ENCODE measurements at regions not wholly inside any gene's neighbourhood (a gene's known extent, or its start where the extent isn't known, plus 50 kb on each side); places are given as distances from the start of the nearest gene placed in this dataset.
"Not testable (repeated sequence)": the region's sequence is repeated elsewhere in the genome, so short reads cannot be mapped to it uniquely, and the experiment has no call there.

DNA sequence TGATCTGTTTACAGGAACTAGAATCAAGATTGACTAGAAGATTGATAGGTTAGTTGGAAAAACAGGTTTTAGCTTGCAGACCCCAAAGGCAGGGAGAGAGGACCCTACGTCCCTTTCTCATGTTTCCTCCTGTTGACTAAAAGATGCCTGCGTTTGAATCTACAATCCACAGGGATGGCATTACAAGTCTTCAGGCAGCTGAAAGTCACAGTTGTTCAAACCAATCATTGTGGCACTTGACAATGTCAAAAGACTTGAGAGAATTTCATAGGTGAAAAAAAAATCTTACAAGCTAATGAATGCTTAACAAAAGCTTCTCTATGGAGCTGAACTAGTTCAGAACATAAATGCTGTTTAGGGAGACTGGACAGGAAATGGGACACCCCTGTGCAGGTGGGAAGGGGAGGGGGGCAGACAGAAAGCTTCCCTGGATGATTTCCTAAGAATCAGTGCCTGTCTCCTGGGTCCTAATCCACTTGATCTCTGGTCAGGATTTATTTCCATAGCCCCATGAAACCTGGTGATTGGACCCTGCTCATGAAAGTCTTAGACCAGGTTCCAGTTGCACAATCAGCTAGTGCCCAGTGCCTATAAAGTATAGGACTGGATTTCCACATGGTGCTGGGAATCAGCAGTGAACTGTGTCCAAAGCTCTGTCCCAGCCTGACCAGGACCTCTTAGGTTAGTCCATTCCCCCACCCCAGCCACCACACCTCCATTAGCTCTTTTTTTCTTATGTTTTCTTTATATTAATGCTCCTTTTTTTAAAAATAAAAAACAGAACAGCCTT lies 91.6 kb upstream of the BCAR3 start:
- no peak for DNase-seq

DNA sequence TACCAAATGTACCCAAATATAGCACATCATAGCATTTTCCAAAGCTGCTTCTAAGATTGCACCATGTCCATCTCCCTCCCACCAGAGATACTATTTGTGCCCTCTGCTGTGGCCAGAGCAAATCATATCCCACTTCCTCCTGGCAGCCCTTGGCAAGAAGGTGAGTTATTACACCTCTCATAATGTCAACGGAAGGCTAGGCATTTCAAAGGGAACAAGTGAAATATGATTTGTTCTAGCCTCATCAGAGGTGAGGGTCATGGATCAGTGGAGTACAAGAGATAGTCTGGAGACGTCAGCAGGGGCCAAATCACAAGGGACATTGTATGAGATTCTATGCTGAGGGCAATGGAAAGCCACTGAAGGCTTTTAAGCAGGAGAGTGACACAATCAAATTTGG lies 90.2 kb upstream of the BCAR3 start:
- DNase-seq = no peak

DNA sequence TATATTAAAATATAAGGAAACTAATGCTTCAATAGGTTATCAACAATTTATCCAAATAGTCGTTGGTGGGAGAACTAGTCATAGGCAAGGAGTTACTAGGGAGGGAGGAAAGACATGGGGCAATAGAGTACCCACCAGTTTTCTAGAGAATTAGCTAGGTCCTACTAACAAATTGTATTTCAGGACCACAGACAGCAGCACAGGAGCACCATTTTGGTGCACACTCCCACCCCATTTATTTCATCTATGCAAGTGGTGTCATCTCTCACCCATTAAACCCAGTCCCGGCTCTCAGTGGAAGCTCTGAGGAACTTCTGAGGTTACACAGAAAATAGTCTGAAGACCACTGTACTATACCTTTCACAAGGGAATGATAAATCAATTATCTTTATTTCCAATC lies 89.0 kb upstream of the BCAR3 start:
- no peak for DNase-seq

- DNase-seq = no peak
Observed at GRCh38 chr1:93769777-93770176, 88.1 kb upstream of the BCAR3 start.

GRCh38 chr1:93768380-93768863 lies 86.8 kb upstream of the BCAR3 start:
- no peak for DNase-seq

DNA sequence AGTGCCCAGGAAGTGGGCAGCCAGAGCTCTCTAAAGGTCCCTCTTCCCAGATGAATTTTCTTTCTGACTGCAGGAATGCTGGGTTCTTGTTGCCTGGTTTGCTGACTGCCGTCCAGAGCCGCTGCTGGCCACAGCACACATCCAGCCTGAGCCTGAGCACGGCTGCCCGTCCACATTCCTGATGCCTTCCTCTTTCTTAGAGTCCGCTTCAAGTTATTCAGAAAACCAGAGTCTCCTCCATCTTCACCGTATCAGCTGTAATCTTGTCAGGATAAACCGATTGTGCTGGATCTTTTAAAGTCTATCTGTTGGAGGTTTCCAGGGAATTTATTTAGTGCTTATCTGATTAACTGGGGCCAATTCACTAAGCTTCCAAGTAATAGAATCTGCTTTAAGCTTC lies 84.8 kb upstream of the BCAR3 start:
- no peak for DNase-seq

GRCh38 chr1:93765099-93765498 lies 83.5 kb upstream of the BCAR3 start:
- no peak for DNase-seq

GRCh38 chr1:93764366-93764750 lies 82.7 kb upstream of the BCAR3 start:
- DNase-seq = no peak

DNA sequence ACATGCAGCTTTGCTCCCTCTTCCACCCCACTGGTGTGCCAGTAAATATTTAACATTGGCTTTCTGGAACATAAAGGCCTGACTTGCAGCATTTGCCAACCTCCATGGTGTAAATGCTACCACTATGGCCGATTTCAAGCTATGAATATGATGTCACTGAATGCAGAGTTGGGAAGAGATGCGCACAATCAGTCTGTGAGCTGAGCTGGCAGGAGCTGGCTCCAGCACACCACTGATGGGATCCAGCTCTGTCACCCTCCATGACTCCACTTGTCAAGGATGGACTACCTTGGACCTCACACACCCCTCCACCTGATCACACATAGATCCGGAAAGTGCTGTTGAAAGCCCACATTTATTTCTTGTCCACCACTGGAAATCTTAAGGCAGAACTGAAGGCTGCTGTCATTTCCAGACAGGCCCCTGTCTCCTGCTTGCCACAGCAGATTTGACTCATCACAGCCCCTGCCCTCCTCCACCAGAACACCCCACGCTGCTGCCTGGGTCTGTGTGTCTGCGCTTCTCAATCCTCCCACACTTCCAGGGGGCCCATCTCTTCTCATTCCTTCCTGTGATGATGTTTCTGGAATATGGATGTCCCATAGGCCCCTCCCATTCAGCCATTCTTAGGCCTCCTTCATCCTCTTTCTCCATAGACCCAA lies 82.2 kb upstream of the BCAR3 start:
- DNase-seq = no peak

DNA sequence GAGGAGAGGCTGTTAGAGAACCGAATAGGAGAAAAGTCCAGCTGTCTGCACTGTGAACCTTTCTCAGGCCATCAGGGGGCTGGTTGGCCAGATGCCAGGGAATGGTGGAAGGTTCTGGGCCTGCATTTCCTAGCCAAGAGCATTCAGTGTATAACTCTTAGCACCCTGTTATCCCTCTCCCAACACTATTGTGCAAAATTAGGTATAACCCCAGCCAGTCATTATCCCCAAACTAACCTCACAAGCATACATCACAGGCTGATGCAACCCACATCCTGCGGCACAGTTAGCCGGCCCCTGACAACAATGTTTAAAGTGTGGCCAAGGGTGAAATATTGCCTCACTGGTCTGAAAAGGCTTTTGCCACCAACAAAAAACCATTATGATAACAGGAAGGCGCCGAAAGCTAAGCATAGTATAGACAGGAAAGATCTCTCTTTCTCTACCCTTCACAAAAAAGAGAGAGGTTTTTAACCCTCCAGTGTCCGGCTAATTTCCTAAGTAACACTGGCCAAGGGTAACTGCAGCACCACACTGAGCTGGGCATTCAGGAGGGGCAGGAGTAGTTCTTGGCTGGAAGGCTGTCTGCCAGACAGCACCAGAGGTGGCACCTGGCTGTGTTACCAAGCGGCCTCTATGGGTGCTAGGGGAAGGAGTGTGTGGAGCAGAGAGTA lies 77.3 kb upstream of the BCAR3 start:
- no peak for DNase-seq

DNA sequence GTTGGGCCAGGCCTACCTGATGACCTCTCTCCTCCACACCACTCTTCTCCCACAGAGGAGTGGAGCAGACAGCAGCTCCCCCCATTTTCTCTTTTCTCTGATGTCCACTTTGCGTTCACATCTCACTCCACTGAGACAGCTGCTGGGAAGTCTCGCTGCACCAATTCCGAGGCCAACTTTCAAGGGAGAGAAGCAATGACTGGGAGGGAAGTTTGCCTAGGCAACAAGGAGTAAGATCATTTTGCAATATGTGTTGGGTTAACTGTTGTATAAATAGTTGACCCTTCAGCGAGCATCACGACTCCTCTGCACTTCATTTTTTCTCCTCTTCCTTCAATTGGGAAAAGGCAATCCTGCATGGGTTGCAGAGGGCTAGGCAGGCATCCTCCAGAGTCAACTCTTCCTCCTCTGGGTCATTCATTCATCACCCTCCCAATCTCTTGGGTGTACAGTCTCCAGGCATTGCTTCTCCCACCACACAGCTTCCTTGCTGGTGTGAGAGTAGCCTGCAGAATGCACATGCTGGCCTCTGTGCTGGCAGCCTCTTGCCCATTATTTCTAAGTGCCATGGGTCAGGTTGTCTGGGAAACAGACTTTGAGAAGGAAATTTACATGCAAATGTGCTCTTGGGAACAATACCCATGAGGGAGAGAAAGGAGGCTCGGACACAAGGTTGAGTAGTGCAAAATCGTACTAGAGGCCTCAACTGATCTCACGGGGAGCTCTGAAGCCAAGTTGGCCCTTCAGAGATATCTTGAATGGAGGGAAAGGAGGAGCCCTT lies 75.8 kb upstream of the BCAR3 start:
- DNase-seq = no peak

DNA sequence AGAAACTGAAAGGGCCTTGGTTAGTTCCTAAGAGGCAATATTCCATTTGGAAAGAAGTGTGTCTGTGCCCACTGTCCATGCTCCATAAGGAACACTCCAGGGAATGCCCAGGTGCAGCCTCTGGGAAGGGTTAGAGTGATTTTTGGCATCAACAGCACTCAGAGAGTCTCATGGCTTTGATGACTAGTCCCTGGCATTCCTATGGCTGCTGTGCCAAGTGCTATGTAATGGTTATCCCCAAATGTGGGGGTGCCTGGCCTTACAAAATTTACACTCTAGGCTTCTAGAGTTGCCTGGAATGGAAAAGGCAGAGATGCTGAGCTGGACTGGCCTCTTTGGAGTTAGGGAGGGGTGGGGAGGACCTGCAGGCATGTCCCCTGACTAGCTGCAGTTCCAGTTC lies 75.0 kb upstream of the BCAR3 start:
- no peak for DNase-seq

GRCh38 chr1:93755251-93755715 lies 73.6 kb upstream of the BCAR3 start:
- DNase-seq = not testable (repeated sequence)

DNA sequence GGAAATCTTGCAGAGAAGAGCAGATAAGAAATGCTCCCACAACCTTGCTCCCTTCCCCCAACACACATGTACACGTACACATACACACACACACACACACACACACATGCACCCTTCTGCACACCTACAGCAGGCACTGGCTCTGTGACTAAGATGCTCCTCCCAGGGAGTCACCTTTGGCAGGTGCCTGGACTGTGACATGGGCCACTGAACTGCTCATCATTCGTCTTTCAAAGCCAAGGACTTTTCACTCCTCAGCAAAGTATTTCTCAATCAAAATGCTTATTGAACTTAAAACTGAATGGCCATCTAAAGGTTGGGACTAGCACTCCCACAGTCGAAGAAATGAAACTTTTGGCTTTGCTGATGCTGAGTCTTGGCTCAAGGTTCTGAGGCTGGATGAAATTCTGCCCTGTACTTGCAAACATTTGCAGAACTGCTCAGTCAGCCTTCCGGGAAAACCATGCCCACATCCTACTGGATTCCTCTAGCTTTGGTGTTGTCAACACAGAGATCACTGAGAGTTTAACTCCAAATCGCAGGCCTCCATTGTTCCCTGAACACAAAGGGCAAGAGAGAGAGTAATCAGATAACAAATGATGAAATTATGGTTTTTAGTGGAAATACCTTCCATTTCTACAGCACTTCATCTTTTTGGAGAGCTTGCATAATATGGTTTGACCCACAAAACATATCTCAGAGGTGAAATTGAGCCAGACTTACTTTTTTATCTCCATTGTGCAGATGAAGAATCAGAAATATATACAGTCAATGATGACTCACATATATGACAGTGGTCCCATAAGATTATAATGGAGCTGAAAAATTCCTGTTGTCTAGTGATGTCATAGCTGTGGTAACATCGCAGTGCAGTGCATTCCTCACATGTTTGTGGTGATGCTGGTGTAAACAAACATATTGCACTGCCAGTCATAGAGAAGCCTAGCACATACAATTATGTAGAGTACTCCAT lies 72.4 kb upstream of the BCAR3 start:
- no peak for DNase-seq

DNA sequence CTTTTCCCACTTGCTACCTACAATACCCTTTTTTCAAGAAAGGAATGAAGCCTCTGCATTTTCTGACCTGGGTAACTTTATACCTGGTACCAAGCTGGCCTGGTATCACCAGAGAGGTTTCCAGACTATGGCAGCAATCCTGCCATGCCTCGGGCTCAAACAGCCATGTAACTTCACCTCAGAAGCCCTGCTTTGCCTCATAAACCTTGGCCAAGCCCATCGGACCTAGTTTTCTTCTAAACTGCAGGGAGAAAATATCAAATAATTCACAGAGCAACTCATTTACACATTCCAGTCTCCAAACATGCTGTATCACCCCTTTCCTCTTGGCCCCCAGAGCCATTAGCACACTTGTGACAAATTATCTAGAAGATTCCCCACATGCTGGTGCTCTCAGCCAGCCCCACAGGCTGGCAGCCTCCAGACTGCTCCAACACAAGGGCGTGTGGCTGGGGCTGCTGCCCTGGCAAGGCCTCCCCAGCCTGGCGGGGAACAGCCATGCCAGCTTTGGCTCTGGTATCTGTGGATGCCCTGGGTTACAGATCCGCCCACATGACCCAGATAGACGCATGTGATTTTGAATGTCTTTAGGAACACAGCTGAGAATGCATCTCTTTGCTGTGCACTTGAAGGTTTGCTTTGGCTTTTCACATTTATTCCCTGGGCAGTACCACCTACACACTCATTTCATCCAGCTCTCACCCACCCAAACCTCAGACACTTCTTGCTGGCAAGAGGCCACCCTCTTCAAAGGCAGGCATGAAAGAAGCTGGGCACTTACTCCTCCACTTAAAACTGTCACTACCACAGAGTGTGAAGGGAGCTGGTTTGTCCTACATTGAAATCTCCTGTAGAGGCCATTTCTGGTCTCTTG lies 70.0 kb upstream of the BCAR3 start:
- no peak for DNase-seq

- no peak for DNase-seq
Observed at GRCh38 chr1:93750955-93751354, 69.3 kb upstream of the BCAR3 start.

DNA sequence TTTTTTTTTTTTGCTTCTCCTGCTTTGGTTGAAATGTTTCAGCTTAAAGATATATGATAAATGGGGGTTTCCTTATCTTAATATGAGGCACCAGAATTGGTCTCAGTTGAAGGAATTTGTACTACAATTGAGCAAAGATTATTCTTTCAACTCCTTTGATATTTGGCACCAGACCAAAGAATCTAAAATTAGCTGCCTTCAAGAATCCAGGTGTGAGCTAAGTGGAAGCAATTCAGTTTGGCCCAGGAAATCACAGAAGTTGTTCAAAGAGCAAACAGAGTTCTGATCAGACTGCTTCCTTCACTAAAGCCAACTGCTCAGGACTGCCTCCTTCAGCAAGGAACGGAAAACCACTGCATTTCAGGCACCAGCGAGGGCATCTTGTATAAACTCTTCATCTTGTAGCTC lies 68.3 kb upstream of the BCAR3 start:
- DNase-seq = no peak

DNA sequence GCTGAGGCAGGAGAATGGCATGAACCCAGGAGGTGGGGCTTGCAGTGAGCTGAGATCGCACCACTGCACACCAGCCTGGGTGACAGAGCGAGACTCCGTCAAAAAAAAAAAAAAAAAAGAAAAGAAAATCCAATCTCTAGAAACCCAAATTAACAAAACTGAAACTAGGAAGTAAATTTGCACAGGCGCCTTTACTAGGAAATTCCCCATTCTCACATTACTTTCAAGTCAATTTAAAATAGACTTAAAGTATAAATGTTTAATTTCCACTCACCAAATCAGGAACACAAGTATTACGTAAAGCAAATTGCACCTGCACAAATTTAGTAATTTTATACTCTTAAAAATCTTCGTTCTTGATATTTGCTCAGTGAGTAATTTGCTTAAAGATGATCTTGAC lies 67.8 kb upstream of the BCAR3 start:
- no peak for DNase-seq

DNA sequence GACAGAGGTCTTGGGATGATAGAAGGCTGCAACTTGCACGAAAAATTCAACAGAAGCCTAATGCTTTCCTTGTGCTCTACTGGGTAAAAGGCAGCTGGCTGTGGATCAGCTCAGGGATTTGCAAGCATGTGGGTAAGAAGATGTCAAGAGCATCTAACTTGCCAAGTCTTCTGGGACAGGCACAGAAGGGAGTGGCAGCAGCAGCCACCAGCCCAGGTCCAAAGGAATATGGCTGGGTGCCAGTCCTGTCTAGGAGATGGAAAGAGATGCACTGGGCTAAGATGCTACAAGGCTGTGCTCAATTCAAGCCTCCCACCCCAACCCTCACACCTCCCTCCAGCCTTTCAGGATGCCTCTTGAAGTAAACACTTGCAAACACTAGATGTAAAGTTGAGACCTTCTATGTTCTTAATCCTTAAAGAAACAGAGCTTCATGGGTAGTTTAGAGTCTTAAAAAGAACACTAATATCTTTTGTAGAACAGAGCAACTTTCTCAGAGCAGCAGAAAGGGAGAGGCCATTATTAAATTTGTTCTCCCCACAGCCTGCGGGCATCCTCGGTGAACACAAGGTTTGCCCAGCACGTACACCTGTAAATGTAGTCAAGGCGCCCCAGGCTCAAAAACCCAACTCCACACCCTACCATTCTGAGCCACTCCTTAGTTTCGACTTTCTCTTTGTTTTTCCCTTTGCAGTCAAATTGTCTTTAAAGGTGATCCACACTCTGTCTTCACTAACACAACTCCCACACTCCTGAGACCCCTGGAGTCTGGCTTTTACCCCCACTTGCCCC lies 64.6 kb upstream of the BCAR3 start:
- no peak for DNase-seq
